GM19351 (cell line): ENCODE measurements at regions not wholly inside any gene's neighbourhood (a gene's known extent, or its start where the extent isn't known, plus 50 kb on each side); places are given as distances from the start of the nearest gene placed in this dataset.
"Not testable (repeated sequence)": the region's sequence is repeated elsewhere in the genome, so short reads cannot be mapped to it uniquely, and the experiment has no call there.

Experiments
- ATAC-seq: cut with Tn5 transposase; IDR thresholded peaks from one replicate; pipeline ENCODE4 v1.9.1; 2021; ENCODE audit warnings: mild to moderate bottlenecking, moderate library complexity; ENCODE audit not compliant: unreplicated experiment

- ATAC-seq, result no peak
Observed at GRCh38 chr14:89469210-89470198, 52.5 kb upstream of the FOXN3 start.

- ATAC-seq, result no peak
Observed at GRCh38 chr14:89468566-89468965, 51.5 kb upstream of the FOXN3 start.

GRCh38 chr14:89468030-89468429, 51.0 kb upstream of the FOXN3 start:
- ATAC-seq, result not testable (repeated sequence)

GRCh38 chr14:89466944-89467343, 49.9 kb upstream of the FOXN3 start:
- no peak for ATAC-seq
